GM12878 (cell line): ENCODE measurements at regions not wholly inside any gene's neighbourhood (a gene's known extent, or its start where the extent isn't known, plus 50 kb on each side); places are given as distances from the start of the nearest gene placed in this dataset.

Experiments used
- ATAC-seq: fragments of 200-7000 bp; cut with Tn5 transposase; 3 replicates; pipeline ENCODE4 v1.9.1; 2020; ENCODE audit warnings: mild to moderate bottlenecking, moderate library complexity
- BruUV-seq: library from RNA; stranded (reverse); fragments of 400-500 nt; replicated peaks from 2 replicates; lab custom pipeline; 2021; lab: Mats Ljungman, UMichigan
- CTCF ChIA-PET: fragments of 300-600 bp; sonication (Branson Sonifier 250); formaldehyde crosslinking; extraction: SDS; loops from one replicate; lab custom pipeline; 2021; ENCODE audit warnings: inconsistent platforms; lab: Yijun Ruan, JAX
- POLR2A ChIA-PET: fragments of 350-600 bp; formaldehyde crosslinking; extraction: SDS; loops from one replicate; lab custom pipeline; 2021; ENCODE audit warnings: inconsistent platforms; lab: Charles Lee
- RAD21 ChIA-PET: fragments of 300-600 bp; sonication (Branson Sonifier 250); formaldehyde crosslinking; loops from one replicate; lab custom pipeline; 2023; ENCODE audit warnings: antibody characterized with exemption; ENCODE audit not compliant: unreplicated experiment; lab: Charles Lee
- SMC1A ChIA-PET: fragments of 300-600 bp; sonication (Branson Sonifier 250); formaldehyde crosslinking; loops from one replicate; lab custom pipeline; 2023; ENCODE audit not compliant: unreplicated experiment, uncharacterized antibody; lab: Charles Lee
- DNase-seq: peaks from one replicate; pipeline ENCODE4 v3.0.0-alpha.2; 2011; ENCODE audit warnings: low read depth, low spot score
- FAIRE-seq: peaks from 3 replicates; lab custom pipeline; 2011; peaks lifted over from hg19 to GRCh38; lab: Jason Lieb, UNC
- H2AFZ ChIP-seq: 2 replicates; pipeline ENCODE4 v1.6.0; 2011; ENCODE audit warnings: low read depth, low read length, control low read depth; ENCODE audit not compliant: control insufficient read depth
- H3K27ac ChIP-seq: 2 replicates; pipeline ENCODE4 v1.5.1; 2011; ENCODE audit warnings: control low read depth; ENCODE audit not compliant: control insufficient read depth, insufficient read depth
- H3K27me3 ChIP-seq, 2 experiments: replicated peaks in 1 of 2; 2 replicates each; pipeline versions ENCODE4 v1.6.0 to v1.6.1; 2011; ENCODE audit warnings: low read length in 1 of 2; ENCODE audit not compliant: control insufficient read depth in 2 of 2, insufficient read depth in 2 of 2
- H3K36me3 ChIP-seq, 2 experiments: 2 replicates each; pipeline ENCODE4 v1.5.1; 2011; ENCODE audit warnings: low read length in 1 of 2; ENCODE audit not compliant: control insufficient read depth in 2 of 2, insufficient read depth in 2 of 2
- H3K4me1 ChIP-seq: 2 replicates; pipeline ENCODE4 v1.6.1; 2011; ENCODE audit warnings: mild to moderate bottlenecking, low read length, moderate library complexity, mixed read lengths; ENCODE audit not compliant: control insufficient read depth, insufficient read depth
- H3K4me2 ChIP-seq: 2 replicates; pipeline ENCODE4 v1.6.0; 2011; ENCODE audit warnings: control low read depth; ENCODE audit not compliant: control insufficient read depth, insufficient read depth
- H3K4me3 ChIP-seq: fragments of 200-600 bp; sonication (generic); 2 replicates; pipeline ENCODE4 v1.5.1; 2016
- H3K79me2 ChIP-seq: 2 replicates; pipeline ENCODE4 v1.6.0; 2011; ENCODE audit warnings: low read length; ENCODE audit not compliant: control insufficient read depth, insufficient read depth
- H3K9ac ChIP-seq: 2 replicates; pipeline ENCODE4 v1.8.0; 2011; ENCODE audit warnings: low read length, control low read depth, mixed read lengths; ENCODE audit not compliant: control insufficient read depth, insufficient read depth
- H3K9me3 ChIP-seq: replicated peaks from 3 replicates; pipeline ENCODE4 v1.5.1; 2011; ENCODE audit warnings: mild to moderate bottlenecking, low read length; ENCODE audit not compliant: control insufficient read depth, insufficient read depth
- H4K20me1 ChIP-seq: 2 replicates; pipeline ENCODE4 v1.6.0; 2011; ENCODE audit not compliant: control insufficient read depth, insufficient read depth
- CBX5 ChIP-seq: sonication (generic); IDR thresholded peaks from 2 replicates; pipeline ENCODE4 v1.6.1; 2016; ENCODE audit warnings: low read depth, moderate library complexity, mild to moderate bottlenecking, inconsistent platforms
- CEBPZ ChIP-seq: fragments of 150-350 bp; IDR thresholded peaks from 2 replicates; pipeline ENCODE4 v1.6.1; 2016; ENCODE audit warnings: low read depth, low read length
- CHD1 ChIP-seq: IDR thresholded peaks from 2 replicates; pipeline ENCODE4 v1.6.1; 2012; ENCODE audit warnings: low read depth, low read length, improper control_type of control experiment
- CREM ChIP-seq: IDR thresholded peaks from 2 replicates; pipeline ENCODE4 v1.6.1; 2014; ENCODE audit warnings: antibody characterized with exemption, low read depth
- ELK1 ChIP-seq: IDR thresholded peaks from 2 replicates; pipeline ENCODE4 v1.6.1; 2012; ENCODE audit warnings: low read depth, low read length, improper control_type of control experiment
- ETV6 ChIP-seq, 2 experiments: fragments of 450-650 bp in 1 of 2; IDR thresholded peaks in 1 of 2; conservative IDR thresholded peaks in 1 of 2; 2 replicates each; pipeline ENCODE4 v1.6.1; 2014; ENCODE audit warnings: antibody characterized with exemption in 1 of 2, borderline replicate concordance in 1 of 2, low read depth in 1 of 2, mild to moderate bottlenecking in 1 of 2, moderate library complexity in 1 of 2
- FOXK2 ChIP-seq: fragments of 450-650 bp; IDR thresholded peaks from 2 replicates; pipeline ENCODE4 v1.6.1; 2017; ENCODE audit warnings: mild to moderate bottlenecking, moderate library complexity
- KAT2A ChIP-seq: conservative IDR thresholded peaks from 2 replicates; pipeline ENCODE4 v1.6.1; 2011; ENCODE audit warnings: low read depth, low read length; ENCODE audit not compliant: control insufficient read depth
- NFIC ChIP-seq: IDR thresholded peaks from 2 replicates; pipeline ENCODE4 v1.6.1; 2012; ENCODE audit warnings: low read depth, mild to moderate bottlenecking, inconsistent platforms, low read length, moderate library complexity
- RAD51 ChIP-seq: fragments of 450-650 bp; IDR thresholded peaks from 2 replicates; pipeline ENCODE4 v1.6.1; 2016; ENCODE audit warnings: moderate library complexity, mild to moderate bottlenecking, inconsistent platforms
- RELA ChIP-seq: fragments of 450-650 bp; IDR thresholded peaks from 2 replicates; pipeline ENCODE4 v1.8.0; 2014; ENCODE audit warnings: borderline replicate concordance; ENCODE audit not compliant: partially characterized antibody
- SP1 ChIP-seq: IDR thresholded peaks from one replicate; pipeline ENCODE4 v1.6.1; 2011; ENCODE audit warnings: low read depth, low read length
- STAT3 ChIP-seq: IDR thresholded peaks from 2 replicates; pipeline ENCODE4 v1.6.1; 2011; ENCODE audit warnings: low read depth, low read length, improper control_type of control experiment
- TAF1 ChIP-seq: IDR thresholded peaks from 2 replicates; pipeline ENCODE4 v1.6.1; 2011; ENCODE audit warnings: mild to moderate bottlenecking, low read depth, low read length, borderline replicate concordance
- TCF12 ChIP-seq: IDR thresholded peaks from 2 replicates; pipeline ENCODE4 v1.6.1; 2011; ENCODE audit warnings: low read depth, mild to moderate bottlenecking, low read length
- YBX1 ChIP-seq: fragments of 450-650 bp; IDR thresholded peaks from 2 replicates; pipeline ENCODE4 v1.6.1; 2016; ENCODE audit warnings: antibody characterized with exemption
- WGBS: methylation state at CpG from one replicate; pipeline ENCODE4 v1.1.6; 2016; ENCODE audit warnings: low lambda C conversion rate; ENCODE audit not compliant: insufficient replicate concordance, insufficient coverage; ENCODE audit errors: missing lambda C conversion rate; 5-methylcytosine and 5-hydroxymethylcytosine counted together
- in situ Hi-C: fragments of 300-500 bp; cut with MboI; formaldehyde crosslinking; loops from 9 replicates; pipeline ENCODE4 v1.14.3; 2018; ENCODE audit warnings: mixed read lengths
- intact Hi-C: fragments of 100-400 bp; cut with micrococcal nuclease; formaldehyde crosslinking; loops from one replicate; pipeline ENCODE4 v1.14.2; 2022; ENCODE audit not compliant: unreplicated experiment

- CTCF ChIA-PET, result no interaction called here
- no TSS peak for BruUV-seq
- Histone ChIP-seq H3K4me2 (no peak overlapping the region), H3K36me3 (no peaks in the 10 kb centered on the region), H3K27me3 (peaks cover 0 to 3% of the 10 kb centered on the region in 2 experiments; a peak in 2 of 4 replicates), H3K4me1 (no peaks in the 10 kb centered on the region), H3K79me2 (no peaks in the 10 kb centered on the region), H2AFZ (no peak overlapping the region), H3K4me3 (no peak overlapping the region), H3K9me3 (no peaks in the 10 kb centered on the region; the same call in 2 of the 3 replicates), H3K27ac (no peak overlapping the region), H3K9ac (no peak overlapping the region), H4K20me1 (no peaks in the 10 kb centered on the region)
- SMC1A ChIA-PET, result no interaction called here
- FAIRE-seq (no peak), DNase-seq (no peak), ATAC-seq (no peak)
- POLR2A ChIA-PET, result no interaction called here
- intact Hi-C loops, result no loop called here
- RAD21 ChIA-PET, result no interaction called here
- WGBS, result 35% methylated on average over 1 of the region's 1 CpG
- TF ChIP-seq ETV6 (conservative IDR thresholded peaks at IDR 0.05 in 1 of 2, IDR thresholded peaks at IDR 0.05 in 1 of 2; ENCODE audit: borderline replicate concordance in 1 of 2, low read depth in 1 of 2), result no peak
- TF ChIP-seq SP1, result no peak
- no peak for TF ChIP-seq CREM
- in situ Hi-C loops, result no loop called here
Observed at GRCh38 chr2:105629634-105630033, 115.1 kb upstream of the NCK2 start.

GRCh38 chr2:105627534-105627933, 117.2 kb upstream of the NCK2 start:
- ChIA-PET POLR2A (no interaction called here), SMC1A (no interaction called here)
- TF ChIP-seq YBX1 (no peak), TCF12 (no peak), STAT3 (no peak), CBX5 (no peak), RELA (no peak), ELK1 (no peak), TAF1 (no peak), FOXK2 (no peak), CHD1 (no peak), RAD51 (no peak), KAT2A (no peak), CEBPZ (no peak), NFIC (no peak)

More at GRCh38 chr2:105627534-105627933, 117.2 kb upstream of the NCK2 start:
- 0% methylated on average over 3 of the region's 3 CpGs for WGBS
- intact Hi-C loops, result no loop called here
- no peaks in the 10 kb centered on the region; the same call in 2 of the 3 replicates for H3K9me3 ChIP-seq
- H3K36me3 ChIP-seq, result no peaks in the 10 kb centered on the region
- H3K79me2 ChIP-seq, result no peaks in the 10 kb centered on the region
- no peak overlapping the region for H3K4me3 ChIP-seq
- H3K4me2 ChIP-seq, result no peak overlapping the region
- no peaks in the 10 kb centered on the region for H3K4me1 ChIP-seq
- BruUV-seq, result no TSS peak
- H3K9ac ChIP-seq, result no peak overlapping the region
- no peak overlapping the region for H3K27ac ChIP-seq
- ATAC-seq, result no peak
- peaks cover 0 to 3% of the 10 kb centered on the region in 2 experiments; a peak in 2 of 4 replicates for H3K27me3 ChIP-seq
- ChIA-PET CTCF (interaction anchor here (0.7 kb wide), 1 partner anchor 19 kb away, joined by 3 read pairs; no protein-coding TSS in a partner anchor), RAD21 (no interaction called here)
- no peak overlapping the region for H2AFZ ChIP-seq
- no peak for DNase-seq
- no peak for FAIRE-seq
- H4K20me1 ChIP-seq, result no peaks in the 10 kb centered on the region
- in situ Hi-C loops, result no loop called here
